Transverse colon (tissue), 4 donors: ENCODE measurements at regions not wholly inside any gene's neighbourhood (a gene's known extent, or its start where the extent isn't known, plus 50 kb on each side); places are given as distances from the start of the nearest gene placed in this dataset.

Experiments
- DNase-seq: peaks from one replicate; pipeline ENCODE4 v3.0.0-alpha.2; 2019
- H3K27ac ChIP-seq, 4 donors: fragments of 200-600 bp; sonication (generic); 2 replicates each; pipeline ENCODE4 v1.5.1; 2016 to 2018; ENCODE audit warnings: inconsistent platforms in 4 of 4
- H3K27me3 ChIP-seq: fragments of 200-600 bp; sonication (generic); 2 replicates; pipeline ENCODE4 v1.5.1; 2017; ENCODE audit warnings: inconsistent platforms
- H3K36me3 ChIP-seq, 4 donors: fragments of 200-600 bp; sonication (generic); 2 replicates each; pipeline ENCODE4 v1.5.1; 2017 to 2019; ENCODE audit warnings: inconsistent platforms in 4 of 4
- H3K4me1 ChIP-seq, 4 donors: fragments of 200-600 bp; sonication (generic); 2 replicates each; pipeline ENCODE4 v1.5.1; 2017 to 2020; ENCODE audit warnings: inconsistent platforms in 4 of 4
- H3K4me3 ChIP-seq, 4 donors: fragments of 200-600 bp; sonication (generic); 1 replicate in 1 of 4; 2 replicates in 3 of 4; pipeline versions ENCODE4 v1.5.1 to v1.6.1; 2017 to 2019; ENCODE audit warnings: inconsistent platforms in 4 of 4
- H3K9me3 ChIP-seq, 2 donors: fragments of 200-600 bp; sonication (generic); 2 replicates each; pipeline ENCODE4 v1.5.1; 2017 to 2019; ENCODE audit warnings: inconsistent platforms in 2 of 2
- CTCF ChIP-seq, 5 experiments: fragments of 200-600 bp in 3 of 5; fragments of 450-650 bp in 2 of 5; sonication (generic) in 3 of 5; IDR thresholded peaks; 1 replicate in 2 of 5; 2 replicates in 3 of 5; pipeline ENCODE4 v1.5.1; 2016 to 2017; ENCODE audit warnings: antibody characterized with exemption in 5 of 5, inconsistent platforms in 3 of 5, mild to moderate bottlenecking in 2 of 5, moderate library complexity in 1 of 5
- EP300 ChIP-seq: sonication (generic); formaldehyde crosslinking; IDR thresholded peaks from one replicate; pipeline ENCODE4 v1.6.1; 2017; ENCODE audit warnings: antibody characterized with exemption, low read depth
- POLR2A ChIP-seq: fragments of 450-650 bp; IDR thresholded peaks from one replicate; pipeline ENCODE4 v1.6.1; 2016; ENCODE audit warnings: antibody characterized with exemption, mild to moderate bottlenecking, moderate library complexity
- POLR2AphosphoS5 ChIP-seq, 3 donors: sonication (generic); formaldehyde crosslinking; IDR thresholded peaks; one replicate each; pipeline ENCODE4 v1.6.1; 2016; ENCODE audit warnings: antibody characterized with exemption in 3 of 3
- WGBS, 2 donors: methylation state at CpG; one replicate each; pipeline ENCODE4 v1.1.5; 2018; ENCODE audit warnings: low coverage in 1 of 2; 5-methylcytosine and 5-hydroxymethylcytosine counted together
- in situ Hi-C, 4 donors: fragments of 200-750 bp; cut with MboI; loops; one replicate each; pipeline versions ENCODE4 v1.15.0 to v1.15.1; 2017; ENCODE audit warnings: low sequenced_read_pairs in 3 of 4, low pct_ligation_motif_present in 1 of 4, low pct_unique_long_range_greater_than_20kb in 1 of 4
- intact Hi-C: fragments of 100-400 bp; cut with DNase I; formaldehyde crosslinking; loops from one replicate; pipeline ENCODE4 v1.15.1; 2023; ENCODE audit warnings: low total_unique reads

GRCh38 chr7:98727146-98727709, 110.1 kb downstream of the NPTX2 start:
- WGBS, 2 donors, result 59 to 62% methylated on average over 2 to 7 of the region's 7 CpGs
- TF ChIP-seq POLR2AphosphoS5 (IDR thresholded peaks at IDR 0.05), result no peak
- no peak for TF ChIP-seq CTCF (IDR thresholded peaks at IDR 0.05)
- no peak for TF ChIP-seq EP300
- TF ChIP-seq POLR2A, result no peak
- intact Hi-C loops, result no loop called here
- H3K9me3 ChIP-seq, result no peaks in the 10 kb centered on the region
- no peaks in the 10 kb centered on the region for H3K36me3 ChIP-seq
- no peak for DNase-seq
- in situ Hi-C loops, result no loop called here
- H3K27me3 ChIP-seq, result peaks cover 16% of the 10 kb centered on the region
- H3K27ac ChIP-seq, result no peak overlapping the region
- H3K4me3 ChIP-seq, result no peak overlapping the region
- H3K4me1 ChIP-seq, result no peaks in the 10 kb centered on the region

GRCh38 chr7:98728555-98728954, 111.5 kb downstream of the NPTX2 start:
- no peak overlapping the region for H3K27ac ChIP-seq
- peaks cover 16% of the 10 kb centered on the region for H3K27me3 ChIP-seq
- H3K4me3 ChIP-seq, result no peak overlapping the region
- WGBS, 2 donors, result 25 to 43% methylated on average over 2 to 3 of the region's 3 CpGs
- intact Hi-C loops (no loop called here), in situ Hi-C loops (no loop called here)
- DNase-seq, result no peak
- no peaks in the 10 kb centered on the region for H3K36me3 ChIP-seq
- H3K4me1 ChIP-seq, result no peaks in the 10 kb centered on the region
- no peak for TF ChIP-seq EP300
- no peaks in the 10 kb centered on the region for H3K9me3 ChIP-seq

- peaks cover 16% of the 10 kb centered on the region for H3K27me3 ChIP-seq
- no peak overlapping the region for H3K27ac ChIP-seq
- TF ChIP-seq EP300 (no peak), POLR2AphosphoS5 (IDR thresholded peaks at IDR 0.05) (no peak), POLR2A (no peak), CTCF (IDR thresholded peaks at IDR 0.05) (no peak)
- intact Hi-C loops (no loop called here), in situ Hi-C loops (no loop called here)
- WGBS, 2 donors, result 63% methylated on average over 7 of the region's 7 CpGs; no CpG with 5 or more reads in 1 of the 2 donors
- no peak for DNase-seq
- no peaks in the 10 kb centered on the region for H3K36me3 ChIP-seq
- no peaks in the 10 kb centered on the region for H3K4me1 ChIP-seq
- H3K9me3 ChIP-seq, result no peaks in the 10 kb centered on the region
- no peak overlapping the region for H3K4me3 ChIP-seq
Measured at GRCh38 chr7:98729121-98729520, 112.0 kb downstream of the NPTX2 start.

GRCh38 chr7:98730326-98730725, 113.2 kb downstream of the NPTX2 start:
- Histone ChIP-seq H3K9me3 (no peaks in the 10 kb centered on the region), H3K36me3 (no peaks in the 10 kb centered on the region), H3K4me1 (no peaks in the 10 kb centered on the region), H3K27ac (no peak overlapping the region), H3K27me3 (peaks cover 16% of the 10 kb centered on the region), H3K4me3 (no peak overlapping the region)
- in situ Hi-C loops (no loop called here), intact Hi-C loops (no loop called here)
- TF ChIP-seq POLR2AphosphoS5 (IDR thresholded peaks at IDR 0.05) (no peak), POLR2A (no peak)
- DNase-seq, result no peak
- WGBS, 2 donors, result 44 to 100% methylated on average over 1 to 4 of the region's 4 CpGs

- intact Hi-C loops, result no loop called here
- no peaks in the 10 kb centered on the region for H3K4me1 ChIP-seq
- H3K27me3 ChIP-seq, result peaks cover 16% of the 10 kb centered on the region
- TF ChIP-seq EP300, result no peak
- no peak for TF ChIP-seq POLR2AphosphoS5 (IDR thresholded peaks at IDR 0.05)
- TF ChIP-seq CTCF (IDR thresholded peaks at IDR 0.05), result no peak
- no peaks in the 10 kb centered on the region for H3K9me3 ChIP-seq
- H3K4me3 ChIP-seq, result no peak overlapping the region
- WGBS, 2 donors, result 87% methylated on average over 6 of the region's 7 CpGs; no CpG with 5 or more reads in 1 of the 2 donors
- no peak for DNase-seq
- no peak overlapping the region for H3K27ac ChIP-seq
- in situ Hi-C loops, result no loop called here
- H3K36me3 ChIP-seq, result no peaks in the 10 kb centered on the region
Measured at GRCh38 chr7:98731651-98732050, 114.6 kb downstream of the NPTX2 start.
